PC-3 (cell line): ENCODE measurements at regions not wholly inside any gene's neighbourhood (a gene's known extent, or its start where the extent isn't known, plus 50 kb on each side); places are given as distances from the start of the nearest gene placed in this dataset.

Experiments used
- CTCF ChIP-seq: fragments of 300-600 bp; sonication (generic); conservative IDR thresholded peaks from 2 replicates; pipeline ENCODE4 v1.5.1; 2017; ENCODE audit warnings: antibody characterized with exemption, low read depth, mild to moderate bottlenecking, low read length
- EZH2 ChIP-seq: fragments of 300-600 bp; sonication (generic); IDR thresholded peaks from one replicate; pipeline ENCODE4 v1.6.1; 2017; ENCODE audit warnings: antibody characterized with exemption, mild to moderate bottlenecking, low read length; ENCODE audit not compliant: unreplicated experiment

GRCh38 chr16:79403534-79403933 lies 197.0 kb downstream of the MAF start:
- no peak for TF ChIP-seq CTCF
- no peak for TF ChIP-seq EZH2
